H9 (cell line): ENCODE measurements at regions not wholly inside any gene's neighbourhood (a gene's known extent, or its start where the extent isn't known, plus 50 kb on each side); places are given as distances from the start of the nearest gene placed in this dataset.

ENCODE experiments used
- DNase-seq: peaks from one replicate; pipeline ENCODE4 v3.0.0-alpha.2; 2017
- H2AFZ ChIP-seq: one replicate; pipeline ENCODE4 v1.6.1; 2013; ENCODE audit warnings: mild to moderate bottlenecking, low read length, control low read depth, moderate library complexity
- H2AK5ac ChIP-seq: 2 replicates; pipeline ENCODE4 v1.6.1; 2013; ENCODE audit warnings: low read length, control low read depth, mixed read lengths; ENCODE audit not compliant: insufficient read length
- H2BK120ac ChIP-seq: one replicate; pipeline ENCODE4 v1.6.1; 2013; ENCODE audit warnings: low read depth, mild to moderate bottlenecking, low read length, control low read depth, inconsistent platforms; ENCODE audit not compliant: poor library complexity, severe bottlenecking
- H2BK12ac ChIP-seq: 2 replicates; pipeline ENCODE4 v1.6.1; 2013; ENCODE audit warnings: low read length, control low read depth, mixed read lengths, low read depth; ENCODE audit not compliant: insufficient read length
- H2BK15ac ChIP-seq: 2 replicates; pipeline ENCODE4 v1.6.1; 2013; ENCODE audit warnings: low read depth, low read length, control low read depth
- H2BK20ac ChIP-seq: one replicate; pipeline ENCODE4 v1.6.1; 2013; ENCODE audit warnings: low read depth, mild to moderate bottlenecking, low read length, control low read depth, inconsistent platforms; ENCODE audit not compliant: poor library complexity, severe bottlenecking
- H2BK5ac ChIP-seq: 2 replicates; pipeline ENCODE4 v1.6.1; 2013; ENCODE audit warnings: low read length, control low read depth, mixed read lengths; ENCODE audit not compliant: insufficient read length
- H3K14ac ChIP-seq: 2 replicates; pipeline ENCODE4 v1.6.1; 2013; ENCODE audit warnings: low read length, control low read depth; ENCODE audit not compliant: insufficient read depth
- H3K18ac ChIP-seq: 2 replicates; pipeline ENCODE4 v1.6.1; 2013; ENCODE audit warnings: low read depth, mild to moderate bottlenecking, mixed read lengths, low read length, control low read depth; ENCODE audit not compliant: insufficient read length
- H3K23ac ChIP-seq: 2 replicates; pipeline ENCODE4 v1.6.1; 2013; ENCODE audit warnings: low read length, control low read depth, mixed read lengths, low read depth; ENCODE audit not compliant: insufficient read length
- H3K23me2 ChIP-seq: 2 replicates; pipeline ENCODE4 v1.6.1; 2013; ENCODE audit warnings: low read depth, mild to moderate bottlenecking, mixed read lengths, low read length, control low read depth; ENCODE audit not compliant: insufficient read length, poor library complexity, severe bottlenecking
- H3K27ac ChIP-seq: 2 replicates; pipeline ENCODE4 v1.5.1; 2013; ENCODE audit warnings: low read length, control low read depth, mixed read lengths, low read depth; ENCODE audit not compliant: insufficient read length
- H3K27me3 ChIP-seq: 2 replicates; pipeline ENCODE4 v1.6.1; 2013; ENCODE audit warnings: low read length, control low read depth, inconsistent platforms; ENCODE audit not compliant: insufficient read depth
- H3K4ac ChIP-seq: 2 replicates; pipeline ENCODE4 v1.6.1; 2013; ENCODE audit warnings: low read depth, mild to moderate bottlenecking, control low read depth, inconsistent platforms, low read length, moderate library complexity
- H3K4me1 ChIP-seq: 2 replicates; pipeline ENCODE4 v1.6.1; 2013; ENCODE audit warnings: low read length, control low read depth, inconsistent platforms; ENCODE audit not compliant: insufficient read depth
- H3K4me2 ChIP-seq: 2 replicates; pipeline ENCODE4 v1.6.1; 2013; ENCODE audit warnings: low read length, control low read depth, mixed read lengths; ENCODE audit not compliant: insufficient read length, insufficient read depth
- H3K56ac ChIP-seq: 2 replicates; pipeline ENCODE4 v1.6.1; 2013; ENCODE audit warnings: low read depth, mild to moderate bottlenecking, mixed read lengths, low read length, control low read depth; ENCODE audit not compliant: insufficient read length
- H3K79me1 ChIP-seq: 2 replicates; pipeline ENCODE4 v1.6.1; 2013; ENCODE audit warnings: low read depth, mild to moderate bottlenecking, moderate library complexity, low read length, control low read depth, inconsistent platforms; ENCODE audit not compliant: insufficient read depth, poor library complexity, severe bottlenecking
- H3K79me2 ChIP-seq: 2 replicates; pipeline ENCODE4 v1.6.1; 2013; ENCODE audit warnings: low read length, control low read depth, inconsistent platforms; ENCODE audit not compliant: insufficient read depth
- H3K9ac ChIP-seq: 2 replicates; pipeline ENCODE4 v1.6.1; 2013; ENCODE audit warnings: low read length, control low read depth, mixed read lengths; ENCODE audit not compliant: insufficient read length; ENCODE audit errors: extremely low read depth
- H3K9me3 ChIP-seq: one replicate; pipeline ENCODE4 v1.6.1; 2013; ENCODE audit warnings: low read depth, low read length, inconsistent platforms; ENCODE audit not compliant: control insufficient read depth
- H3T11ph ChIP-seq: one replicate; pipeline ENCODE4 v1.6.1; 2013; ENCODE audit warnings: mild to moderate bottlenecking, low read length, control low read depth, inconsistent platforms
- H4K20me1 ChIP-seq: one replicate; pipeline ENCODE4 v1.6.1; 2013; ENCODE audit not compliant: control insufficient read depth, insufficient read length, insufficient read depth
- H4K5ac ChIP-seq: 2 replicates; pipeline ENCODE4 v1.6.1; 2013; ENCODE audit warnings: low read depth, mild to moderate bottlenecking, mixed read lengths, low read length, control low read depth; ENCODE audit not compliant: insufficient read length
- H4K8ac ChIP-seq: replicated peaks from 2 replicates; pipeline ENCODE4 v1.6.1; 2013; ENCODE audit warnings: low read length, control low read depth, mixed read lengths, low read depth; ENCODE audit not compliant: insufficient read length
- H4K91ac ChIP-seq: 2 replicates; pipeline ENCODE4 v1.6.1; 2013; ENCODE audit warnings: low read depth, mild to moderate bottlenecking, moderate library complexity, mixed read lengths, low read length, control low read depth; ENCODE audit not compliant: insufficient read length
- H3K27ac Mint-ChIP-seq, 3 experiments: 2 replicates in 2 of 3; 3 replicates in 1 of 3; pipeline ENCODE4 v1.8.0; 2020 to 2021; ENCODE audit warnings: mixed read lengths in 3 of 3, mild to moderate bottlenecking in 1 of 3, moderate library complexity in 1 of 3
- H3K27me3 Mint-ChIP-seq: 2 replicates; pipeline ENCODE4 v1.8.0; 2021; ENCODE audit warnings: low read depth, mild to moderate bottlenecking, moderate library complexity, mixed read lengths
- H3K36me3 Mint-ChIP-seq, 3 experiments: 2 replicates in 2 of 3; 3 replicates in 1 of 3; pipeline ENCODE4 v1.8.0; 2020 to 2021; ENCODE audit warnings: low read depth in 3 of 3, mixed read lengths in 3 of 3; ENCODE audit not compliant: insufficient read depth in 1 of 3
- H3K4me1 Mint-ChIP-seq, 2 experiments: 2 replicates each; pipeline ENCODE4 v1.8.0; 2020; ENCODE audit warnings: mixed read lengths in 2 of 2
- H3K4me3 Mint-ChIP-seq, 2 experiments: 2 replicates in 1 of 2; 3 replicates in 1 of 2; pipeline ENCODE4 v1.8.0; 2020 to 2021; ENCODE audit warnings: mild to moderate bottlenecking in 2 of 2, mixed read lengths in 2 of 2, moderate library complexity in 1 of 2
- H3K9me3 Mint-ChIP-seq, 2 experiments: 2 replicates in 1 of 2; 3 replicates in 1 of 2; pipeline ENCODE4 v1.8.0; 2020; ENCODE audit warnings: mild to moderate bottlenecking in 2 of 2, mixed read lengths in 2 of 2, moderate library complexity in 1 of 2
- WGBS: extraction: QIAGEN DNeasy Blood & Tissue Kit; methylation state at CpG from one replicate; pipeline ENCODE4 v1.1.7; 2013; ENCODE audit warnings: missing lambda C conversion rate, low lambda C conversion rate, mixed read lengths; ENCODE audit not compliant: insufficient read length; ENCODE audit errors: extremely low coverage; 5-methylcytosine and 5-hydroxymethylcytosine counted together
- TF ChIP-seq, protein P1 (sequence below): fragments of 200-600 bp; sonication (generic); conservative IDR thresholded peaks from 3 replicates; pipeline ENCODE4 v1.8.0; 2021; ENCODE audit warnings: antibody characterized with exemption, mild to moderate bottlenecking

DNA sequence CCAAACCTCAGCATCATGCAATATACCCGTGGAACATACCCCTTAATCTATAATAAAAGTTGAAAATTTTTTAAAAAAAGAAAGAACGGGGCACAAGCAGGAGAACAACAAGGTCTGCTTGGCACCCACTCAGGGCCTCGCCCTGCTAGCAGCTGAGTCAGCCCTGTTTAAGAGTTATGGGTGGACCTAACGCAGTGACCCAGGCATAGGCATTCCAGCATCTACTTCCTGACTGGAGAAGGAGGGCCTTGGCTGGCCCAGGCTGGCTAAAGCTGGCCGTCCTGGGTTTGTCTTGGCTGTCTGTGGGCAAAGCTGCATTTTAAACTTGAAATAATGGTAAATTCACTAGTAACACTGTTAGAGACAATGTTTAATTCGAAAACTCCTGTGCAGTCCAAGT is 236.7 kb upstream of the PGRMC2 start:
- H4K5ac ChIP-seq: no peak overlapping the region
- H3K4me1 ChIP-seq: peaks cover 3% of the 10 kb centered on the region; the same call in 1 of the 2 replicates
- H2AFZ ChIP-seq: no peak overlapping the region
- H3K18ac ChIP-seq: no peak overlapping the region
- H2BK15ac ChIP-seq: no peak overlapping the region
- no peak overlapping the region for H3K56ac ChIP-seq
- no peak overlapping the region for H4K8ac ChIP-seq
- H3K79me1 ChIP-seq: no peaks in the 10 kb centered on the region
- peaks cover 26 to 30% of the 10 kb centered on the region in 2 experiments for H3K4me1 Mint-ChIP-seq
- no peak overlapping the region for H3K4me2 ChIP-seq
- H2BK20ac ChIP-seq: no peak overlapping the region
- H3K4ac ChIP-seq: no peak overlapping the region
- H3T11ph ChIP-seq: no peak overlapping the region
- no peak overlapping the region for H3K9ac ChIP-seq
- no peak overlapping the region for H2BK12ac ChIP-seq
- no peaks in the 10 kb centered on the region for H4K20me1 ChIP-seq
- H2BK120ac ChIP-seq: no peak overlapping the region
- H3K27ac ChIP-seq: no peak overlapping the region
- no peaks in the 10 kb centered on the region for H3K27me3 Mint-ChIP-seq
- TF ChIP-seq, protein P1, sequence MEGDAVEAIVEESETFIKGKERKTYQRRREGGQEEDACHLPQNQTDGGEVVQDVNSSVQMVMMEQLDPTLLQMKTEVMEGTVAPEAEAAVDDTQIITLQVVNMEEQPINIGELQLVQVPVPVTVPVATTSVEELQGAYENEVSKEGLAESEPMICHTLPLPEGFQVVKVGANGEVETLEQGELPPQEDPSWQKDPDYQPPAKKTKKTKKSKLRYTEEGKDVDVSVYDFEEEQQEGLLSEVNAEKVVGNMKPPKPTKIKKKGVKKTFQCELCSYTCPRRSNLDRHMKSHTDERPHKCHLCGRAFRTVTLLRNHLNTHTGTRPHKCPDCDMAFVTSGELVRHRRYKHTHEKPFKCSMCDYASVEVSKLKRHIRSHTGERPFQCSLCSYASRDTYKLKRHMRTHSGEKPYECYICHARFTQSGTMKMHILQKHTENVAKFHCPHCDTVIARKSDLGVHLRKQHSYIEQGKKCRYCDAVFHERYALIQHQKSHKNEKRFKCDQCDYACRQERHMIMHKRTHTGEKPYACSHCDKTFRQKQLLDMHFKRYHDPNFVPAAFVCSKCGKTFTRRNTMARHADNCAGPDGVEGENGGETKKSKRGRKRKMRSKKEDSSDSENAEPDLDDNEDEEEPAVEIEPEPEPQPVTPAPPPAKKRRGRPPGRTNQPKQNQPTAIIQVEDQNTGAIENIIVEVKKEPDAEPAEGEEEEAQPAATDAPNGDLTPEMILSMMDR: no peak
- H2BK5ac ChIP-seq: no peak overlapping the region
- no peaks in the 10 kb centered on the region for H3K9me3 ChIP-seq
- WGBS: no CpG with 5 or more reads among the region's 6 CpGs
- H3K27me3 ChIP-seq: no peaks in the 10 kb centered on the region
- H3K79me2 ChIP-seq: no peaks in the 10 kb centered on the region
- no peaks in the 10 kb centered on the region for H3K9me3 Mint-ChIP-seq
- no peak for DNase-seq
- H2AK5ac ChIP-seq: no peak overlapping the region
- H3K36me3 Mint-ChIP-seq: no peaks in the 10 kb centered on the region
- H4K91ac ChIP-seq: no peak overlapping the region
- no peak overlapping the region for H3K14ac ChIP-seq
- H3K4me3 Mint-ChIP-seq: no peak overlapping the region; a peak in 1 of 5 replicates
- H3K23ac ChIP-seq: no peak overlapping the region
- no peaks in the 10 kb centered on the region for H3K23me2 ChIP-seq
- no peak overlapping the region; a peak in 1 of 7 replicates for H3K27ac Mint-ChIP-seq
